Smooth muscle cell (in vitro differentiated cells): ENCODE measurements at regions not wholly inside any gene's neighbourhood (a gene's known extent, or its start where the extent isn't known, plus 50 kb on each side); places are given as distances from the start of the nearest gene placed in this dataset.

ENCODE experiments used
- DNase-seq: peaks from one replicate; lab custom pipeline; 2025; ENCODE audit not compliant: unreplicated experiment; lab: John Stamatoyannopoulos, UW
- H2AFZ ChIP-seq: fragments of 200-600 bp; sonication (generic); 2 replicates; pipeline ENCODE4 v1.6.0; 2016; ENCODE audit warnings: antibody characterized with exemption, low read depth, mild to moderate bottlenecking
- H3F3A ChIP-seq: fragments of 200-600 bp; sonication (generic); 2 replicates; pipeline ENCODE4 v1.6.0; 2017; ENCODE audit warnings: antibody characterized with exemption, low read depth
- H3K27ac ChIP-seq: fragments of 200-600 bp; sonication (generic); 2 replicates; pipeline ENCODE4 v1.5.1; 2016; ENCODE audit warnings: low read depth, mild to moderate bottlenecking
- H3K27me3 ChIP-seq: fragments of 200-600 bp; sonication (generic); 2 replicates; pipeline ENCODE4 v1.6.1; 2016; ENCODE audit warnings: low read depth, mild to moderate bottlenecking
- H3K36me3 ChIP-seq: fragments of 200-600 bp; sonication (generic); 2 replicates; pipeline ENCODE4 v1.5.1; 2016; ENCODE audit warnings: low read depth
- H3K4me1 ChIP-seq: fragments of 200-600 bp; sonication (generic); 2 replicates; pipeline ENCODE4 v1.5.1; 2016; ENCODE audit warnings: low read depth
- H3K4me2 ChIP-seq: fragments of 200-600 bp; sonication (generic); 2 replicates; pipeline ENCODE4 v1.6.0; 2016; ENCODE audit warnings: mild to moderate bottlenecking
- H3K4me3 ChIP-seq: fragments of 200-600 bp; sonication (generic); 2 replicates; pipeline ENCODE4 v1.5.1; 2016; ENCODE audit warnings: mild to moderate bottlenecking
- H3K79me2 ChIP-seq: fragments of 200-600 bp; sonication (generic); 2 replicates; pipeline ENCODE4 v1.6.0; 2016; ENCODE audit warnings: low read depth, mild to moderate bottlenecking
- H3K9ac ChIP-seq: fragments of 200-600 bp; sonication (generic); 2 replicates; pipeline ENCODE4 v1.6.0; 2016; ENCODE audit warnings: low read depth
- H3K9me3 ChIP-seq: fragments of 200-600 bp; sonication (generic); replicated peaks from 2 replicates; pipeline ENCODE4 v1.5.1; 2016; ENCODE audit warnings: low read depth
- H4K20me1 ChIP-seq: fragments of 200-600 bp; sonication (generic); 2 replicates; pipeline ENCODE4 v1.6.0; 2016; ENCODE audit warnings: low read depth
- CTCF ChIP-seq: fragments of 200-600 bp; sonication (generic); IDR thresholded peaks from 2 replicates; pipeline ENCODE4 v1.5.1; 2017; ENCODE audit warnings: borderline replicate concordance, mild to moderate bottlenecking, antibody characterized with exemption; ENCODE audit not compliant: insufficient read depth, poor library complexity, severe bottlenecking
- WGBS: methylation state at CpG from one replicate; pipeline ENCODE4 v1.1.7; 2016; ENCODE audit warnings: low lambda C conversion rate; 5-methylcytosine and 5-hydroxymethylcytosine counted together

GRCh38 chr15:85318048-85318731, 62.2 kb upstream of the AKAP13 start:
- H3F3A ChIP-seq = peaks cover 38% of the 10 kb centered on the region
- H3K9ac ChIP-seq = no peak overlapping the region
- no peaks in the 10 kb centered on the region for H3K27me3 ChIP-seq
- peak overlapping the region; percentile 37 for H3K4me2 ChIP-seq
- no peak for DNase-seq
- TF ChIP-seq CTCF = peak; percentile 4
- peaks cover 18% of the 10 kb centered on the region for H3K4me1 ChIP-seq
- peaks cover 6% of the 10 kb centered on the region for H3K9me3 ChIP-seq
- H4K20me1 ChIP-seq = no peaks in the 10 kb centered on the region
- no peaks in the 10 kb centered on the region for H3K36me3 ChIP-seq
- peak overlapping the region; percentile 83 for H3K27ac ChIP-seq
- no peaks in the 10 kb centered on the region for H3K79me2 ChIP-seq
- no peak overlapping the region for H3K4me3 ChIP-seq
- WGBS = 3% methylated on average over 2 of the region's 2 CpGs
- H2AFZ ChIP-seq = no peak overlapping the region

GRCh38 chr15:85318732-85319076, 61.7 kb upstream of the AKAP13 start:
- Histone ChIP-seq H3K4me3 (no peak overlapping the region), H3K9ac (no peak overlapping the region), H3K9me3 (peaks cover 6% of the 10 kb centered on the region), H2AFZ (no peak overlapping the region), H4K20me1 (no peaks in the 10 kb centered on the region), H3K36me3 (no peaks in the 10 kb centered on the region), H3F3A (peaks cover 38% of the 10 kb centered on the region), H3K27ac (peak overlapping the region; percentile 83), H3K4me1 (peaks cover 14% of the 10 kb centered on the region), H3K4me2 (peak overlapping the region; percentile 14), H3K79me2 (no peaks in the 10 kb centered on the region), H3K27me3 (no peaks in the 10 kb centered on the region)
- WGBS = 13% methylated on average over 2 of the region's 2 CpGs
- no peak for DNase-seq
- no peak for TF ChIP-seq CTCF

- Histone ChIP-seq H3F3A (peaks cover 4% of the 10 kb centered on the region), H3K4me2 (no peak overlapping the region), H3K9me3 (peaks cover 6% of the 10 kb centered on the region), H3K27ac (no peak overlapping the region), H3K4me1 (no peaks in the 10 kb centered on the region), H3K4me3 (no peak overlapping the region), H3K36me3 (no peaks in the 10 kb centered on the region), H3K9ac (no peak overlapping the region), H3K27me3 (no peaks in the 10 kb centered on the region), H2AFZ (no peak overlapping the region), H4K20me1 (no peaks in the 10 kb centered on the region), H3K79me2 (no peaks in the 10 kb centered on the region)
- TF ChIP-seq CTCF = no peak
- WGBS = 31% methylated on average over 2 of the region's 2 CpGs
- no peak for DNase-seq
Measured at GRCh38 chr15:85324202-85324601, 56.2 kb upstream of the AKAP13 start.

GRCh38 chr15:85325834-85326233, 54.6 kb upstream of the AKAP13 start:
- Histone ChIP-seq H3K4me2 (no peak overlapping the region), H3K79me2 (no peaks in the 10 kb centered on the region), H3K9ac (no peak overlapping the region), H3K4me3 (no peak overlapping the region), H3F3A (peaks cover 16% of the 10 kb centered on the region), H3K36me3 (no peaks in the 10 kb centered on the region), H3K9me3 (peaks cover 6% of the 10 kb centered on the region), H4K20me1 (no peaks in the 10 kb centered on the region), H2AFZ (no peak overlapping the region), H3K27ac (no peak overlapping the region), H3K4me1 (peaks cover 8% of the 10 kb centered on the region), H3K27me3 (no peaks in the 10 kb centered on the region)
- no peak for TF ChIP-seq CTCF
- 98% methylated on average over 2 of the region's 2 CpGs for WGBS
- no peak for DNase-seq
